Omental fat pad (tissue), 3 donors: ENCODE measurements at regions not wholly inside any gene's neighbourhood (a gene's known extent, or its start where the extent isn't known, plus 50 kb on each side); places are given as distances from the start of the nearest gene placed in this dataset.

ENCODE experiments used
- ATAC-seq: fragments of 150-250 bp; one replicate; pipeline ENCODE4 v1.9.1; 2016; ENCODE audit warnings: mild to moderate bottlenecking, moderate library complexity; ENCODE audit not compliant: low FRiP score
- DNase-seq: peaks from one replicate; pipeline ENCODE4 v3.0.0-alpha.2; 2019; ENCODE audit warnings: low spot score
- CTCF ChIP-seq, 3 donors: fragments of 450-650 bp; IDR thresholded peaks; one replicate each; pipeline ENCODE4 v1.5.1; 2016 to 2017; ENCODE audit warnings: antibody characterized with exemption in 3 of 3, mild to moderate bottlenecking in 3 of 3, moderate library complexity in 2 of 3

GRCh38 chr18:40577981-40578365, 1377.1 kb upstream of the PIK3C3 start:
- ATAC-seq (no peak), DNase-seq (no peak)
- TF ChIP-seq CTCF (IDR thresholded peaks at IDR 0.05), result no peak

GRCh38 chr18:40577239-40577980, 1377.6 kb upstream of the PIK3C3 start:
- no peak for ATAC-seq
- no peak for TF ChIP-seq CTCF (IDR thresholded peaks at IDR 0.05)
- no peak for DNase-seq

GRCh38 chr18:40576507-40577115, 1378.4 kb upstream of the PIK3C3 start:
- TF ChIP-seq CTCF (IDR thresholded peaks at IDR 0.05), result no peak
- ATAC-seq (no peak), DNase-seq (no peak)

GRCh38 chr18:40570615-40571014, 1384.4 kb upstream of the PIK3C3 start:
- DNase-seq (no peak), ATAC-seq (no peak)
- TF ChIP-seq CTCF (IDR thresholded peaks at IDR 0.05), result no peak

GRCh38 chr18:40569605-40570004, 1385.4 kb upstream of the PIK3C3 start:
- ATAC-seq (no peak), DNase-seq (no peak)
- no peak for TF ChIP-seq CTCF (IDR thresholded peaks at IDR 0.05)

GRCh38 chr18:40566510-40566844, 1388.6 kb upstream of the PIK3C3 start:
- ATAC-seq, result no peak

More at GRCh38 chr18:40566510-40566844, 1388.6 kb upstream of the PIK3C3 start:
- no peak for TF ChIP-seq CTCF (IDR thresholded peaks at IDR 0.05)
- DNase-seq, result no peak
